HEK293 (cell line): ENCODE measurements at regions not wholly inside any gene's neighbourhood (a gene's known extent, or its start where the extent isn't known, plus 50 kb on each side); places are given as distances from the start of the nearest gene placed in this dataset.

Source experiments
- CTCF ChIA-PET: fragments of 350-600 bp; formaldehyde crosslinking; extraction: SDS; loops from one replicate; lab custom pipeline; 2021; ENCODE audit warnings: antibody characterized with exemption; lab: Yijun Ruan, JAX
- POLR2A ChIA-PET: fragments of 300-600 bp; formaldehyde crosslinking; extraction: SDS; loops from one replicate; lab custom pipeline; 2020; ENCODE audit warnings: antibody characterized with exemption, inconsistent platforms; lab: Yijun Ruan, JAX
- H3K27ac ChIP-seq: fragments of 200-500 bp; sonication (Bioruptor generic); 2 replicates; pipeline ENCODE4 v1.5.1; 2014; ENCODE audit warnings: low read depth, low read length, control low read depth, inconsistent platforms; ENCODE audit errors: extremely low read depth
- H3K36me3 ChIP-seq, 2 experiments: fragments of 200-500 bp in 1 of 2; sonication (Bioruptor generic) in 1 of 2; 1 replicate in 1 of 2; 2 replicates in 1 of 2; pipeline ENCODE4 v1.5.1; 2014 to 2017; ENCODE audit warnings: inconsistent platforms in 2 of 2, low read length in 2 of 2; ENCODE audit not compliant: control insufficient read depth in 2 of 2, insufficient read depth in 1 of 2
- H3K4me1 ChIP-seq: fragments of 200-500 bp; sonication (Bioruptor generic); 2 replicates; pipeline ENCODE4 v1.5.1; 2014; ENCODE audit warnings: mild to moderate bottlenecking, low read length, inconsistent platforms; ENCODE audit not compliant: control insufficient read depth, insufficient read depth
- H3K4me3 ChIP-seq: 2 replicates; pipeline ENCODE4 v1.5.1; 2011; ENCODE audit warnings: low read depth, mild to moderate bottlenecking, control low read depth, low read length, moderate library complexity
- H3K9me3 ChIP-seq: fragments of 200-500 bp; sonication (Bioruptor generic); 2 replicates; pipeline ENCODE4 v1.5.1; 2014; ENCODE audit warnings: low read depth, low read length, inconsistent platforms; ENCODE audit not compliant: control insufficient read depth, insufficient read depth
- BCL11A ChIP-seq: fragments of 450-650 bp; formaldehyde crosslinking; IDR thresholded peaks from 2 replicates; pipeline ENCODE4 v1.5.1; 2016; ENCODE audit warnings: low read depth, missing biosample characterization, missing genetic modification characterization
- KLF1 ChIP-seq: fragments of 450-650 bp; formaldehyde crosslinking; IDR thresholded peaks from 2 replicates; pipeline ENCODE4 v1.5.1; 2016; ENCODE audit warnings: missing biosample characterization, missing genetic modification characterization
- KLF17 ChIP-seq: fragments of 450-650 bp; formaldehyde crosslinking; IDR thresholded peaks from 2 replicates; pipeline ENCODE4 v1.5.1; 2016; ENCODE audit warnings: missing biosample characterization, missing genetic modification characterization
- PRDM2 ChIP-seq: fragments of 450-650 bp; formaldehyde crosslinking; IDR thresholded peaks from 2 replicates; pipeline ENCODE4 v1.5.1; 2016; ENCODE audit warnings: missing biosample characterization, missing genetic modification characterization, borderline replicate concordance
- SP2 ChIP-seq: fragments of 450-650 bp; formaldehyde crosslinking; IDR thresholded peaks from 2 replicates; pipeline ENCODE4 v1.5.1; 2016; ENCODE audit warnings: missing biosample characterization, missing genetic modification characterization
- SP3 ChIP-seq: fragments of 450-650 bp; formaldehyde crosslinking; IDR thresholded peaks from 2 replicates; pipeline ENCODE4 v1.5.1; 2016; ENCODE audit warnings: missing biosample characterization, missing genetic modification characterization
- YY1 ChIP-seq: fragments of 450-650 bp; formaldehyde crosslinking; IDR thresholded peaks from 2 replicates; pipeline ENCODE4 v1.5.1; 2018; ENCODE audit warnings: missing biosample characterization, missing genetic modification characterization
- ZFP37 ChIP-seq: fragments of 450-650 bp; formaldehyde crosslinking; IDR thresholded peaks from 2 replicates; pipeline ENCODE4 v1.5.1; 2016; ENCODE audit warnings: missing biosample characterization, missing genetic modification characterization
- ZNF121 ChIP-seq: fragments of 450-650 bp; formaldehyde crosslinking; IDR thresholded peaks from 2 replicates; pipeline ENCODE4 v1.5.1; 2016; ENCODE audit warnings: missing biosample characterization, missing genetic modification characterization
- ZNF132 ChIP-seq: fragments of 450-650 bp; formaldehyde crosslinking; IDR thresholded peaks from 2 replicates; pipeline ENCODE4 v1.5.1; 2017; ENCODE audit warnings: missing biosample characterization, missing genetic modification characterization, borderline replicate concordance
- ZNF18 ChIP-seq: fragments of 450-650 bp; formaldehyde crosslinking; IDR thresholded peaks from 2 replicates; pipeline ENCODE4 v1.5.1; 2016; ENCODE audit warnings: missing biosample characterization, missing genetic modification characterization
- ZNF280D ChIP-seq: fragments of 450-650 bp; formaldehyde crosslinking; IDR thresholded peaks from 2 replicates; pipeline ENCODE4 v1.5.1; 2016; ENCODE audit warnings: missing biosample characterization, missing genetic modification characterization
- ZNF341 ChIP-seq: fragments of 450-650 bp; formaldehyde crosslinking; IDR thresholded peaks from 2 replicates; pipeline ENCODE4; 2016; ENCODE audit warnings: low read depth, missing biosample characterization, missing genetic modification characterization
- ZNF529 ChIP-seq: fragments of 450-650 bp; formaldehyde crosslinking; IDR thresholded peaks from 2 replicates; pipeline ENCODE4 v1.5.1; 2017; ENCODE audit warnings: missing genetic modification characterization, missing biosample characterization; ENCODE audit not compliant: insufficient replicate concordance
- ZNF571 ChIP-seq: fragments of 450-650 bp; formaldehyde crosslinking; IDR thresholded peaks from 2 replicates; pipeline ENCODE4 v1.5.0; 2017; ENCODE audit warnings: missing biosample characterization, missing genetic modification characterization
- ZNF623 ChIP-seq: fragments of 450-650 bp; formaldehyde crosslinking; IDR thresholded peaks from 2 replicates; pipeline ENCODE4 v1.5.1; 2016; ENCODE audit warnings: missing biosample characterization, missing genetic modification characterization
- ZNF629 ChIP-seq: fragments of 450-650 bp; formaldehyde crosslinking; IDR thresholded peaks from 2 replicates; pipeline ENCODE4 v1.5.1; 2017; ENCODE audit warnings: missing biosample characterization, missing genetic modification characterization
- ZNF654 ChIP-seq: fragments of 450-650 bp; formaldehyde crosslinking; IDR thresholded peaks from 2 replicates; pipeline ENCODE4 v1.5.1; 2016; ENCODE audit warnings: low read depth, missing biosample characterization, missing genetic modification characterization
- ZNF768 ChIP-seq: fragments of 450-650 bp; formaldehyde crosslinking; IDR thresholded peaks from 2 replicates; pipeline ENCODE4 v1.5.1; 2018; ENCODE audit warnings: missing biosample characterization, mild to moderate bottlenecking, missing genetic modification characterization

GRCh38 chr1:55702064-55702463 lies 486.9 kb upstream of the USP24 start:
- H3K27ac ChIP-seq, result no peak overlapping the region
- H3K9me3 ChIP-seq, result no peaks in the 10 kb centered on the region
- H3K4me1 ChIP-seq, result peaks cover 5% of the 10 kb centered on the region; the same call in 1 of the 2 replicates
- no peak overlapping the region for H3K4me3 ChIP-seq
- CTCF ChIA-PET, result interaction anchor here (0.5 to 1.3 kb wide), 10 partner anchors 9 to 628 kb away, joined by 3 to 7 read pairs (median 3); no protein-coding TSS in a partner anchor
- POLR2A ChIA-PET, result no interaction called here
- TF ChIP-seq KLF1 (tag by site-specific recombination) (no peak), ZNF654 (tag by site-specific recombination) (peak; percentile 37)
- H3K36me3 ChIP-seq, result no peaks in the 10 kb centered on the region

- Histone ChIP-seq H3K36me3 (no peaks in the 10 kb centered on the region), H3K4me3 (no peak overlapping the region), H3K9me3 (no peaks in the 10 kb centered on the region), H3K4me1 (peaks cover 5% of the 10 kb centered on the region; the same call in 1 of the 2 replicates), H3K27ac (no peak overlapping the region)
- TF ChIP-seq ZNF768 (tag by site-specific recombination) (no peak), ZNF623 (tag by site-specific recombination) (no peak), ZNF18 (tag by site-specific recombination) (no peak), ZNF121 (tag by site-specific recombination) (no peak), ZNF571 (tag by site-specific recombination) (no peak), SP3 (tag by site-specific recombination) (no peak), SP2 (tag by site-specific recombination) (no peak), ZNF529 (tag by site-specific recombination) (no peak), ZNF132 (tag by site-specific recombination) (no peak), ZFP37 (tag by site-specific recombination) (no peak), KLF17 (tag by site-specific recombination) (no peak), PRDM2 (tag by site-specific recombination) (no peak), ZNF280D (tag by site-specific recombination) (no peak), BCL11A (tag by site-specific recombination) (no peak), ZNF341 (no peak), YY1 (tag by site-specific recombination) (no peak), ZNF629 (tag by site-specific recombination) (no peak)
- POLR2A ChIA-PET, result no interaction called here
- CTCF ChIA-PET, result interaction anchor here (0.6 to 1.1 kb wide), 3 partner anchors 7 to 66 kb away, joined by 3 to 5 read pairs (median 4); no protein-coding TSS in a partner anchor
Observed at GRCh38 chr1:55700359-55701130, 485.4 kb upstream of the USP24 start.
